ENCODE measurements at regions not wholly inside any gene's neighbourhood (a gene's known extent, or its start where the extent isn't known, plus 50 kb on each side); places are given as distances from the start of the nearest gene placed in this dataset.

GRCh38 chr4:126247409-126247808, 932.7 kb downstream of the FAT4 start:
- TF ChIP-seq RARB (CRISPR knock-in tag; IDR thresholded peaks at IDR 0.05) (no peak), PATZ1 (CRISPR knock-in tag; IDR thresholded peaks at IDR 0.05; ENCODE audit: borderline replicate concordance) (no peak), ZNF8 (CRISPR knock-in tag; IDR thresholded peaks at IDR 0.05) (no peak)
